ENCODE measurements at regions not wholly inside any gene's neighbourhood (a gene's known extent, or its start where the extent isn't known, plus 50 kb on each side); places are given as distances from the start of the nearest gene placed in this dataset.

- no peaks in the 10 kb centered on the region for H3K9me3 ChIP-seq (ENCODE audit: control insufficient read depth, insufficient read depth, low read length)
- no peak overlapping the region for H3K27ac ChIP-seq (ENCODE audit: low read depth, low read length)
- no peak overlapping the region for H3K4me3 ChIP-seq (ENCODE audit: low read length)
- H3K4me1 ChIP-seq (ENCODE audit: control insufficient read depth, low read length) = no peaks in the 10 kb centered on the region
- H4K20me1 ChIP-seq (ENCODE audit: control insufficient read depth, insufficient read depth, low read depth, low read length) = no peaks in the 10 kb centered on the region
- no peak for TF ChIP-seq CTCF (IDR thresholded peaks at IDR 0.05; ENCODE audit: low read depth, low read length, poor library complexity, severe bottlenecking)
- TF ChIP-seq EZH2phosphoT487 (IDR thresholded peaks at IDR 0.05; ENCODE audit: borderline replicate concordance, low read length) = no peak
- no peaks in the 10 kb centered on the region for H3F3A ChIP-seq (ENCODE audit: control insufficient read depth, insufficient read depth)
- no peaks in the 10 kb centered on the region for H3K79me2 ChIP-seq (ENCODE audit: control insufficient read depth, low read length)
- H3K27me3 ChIP-seq (ENCODE audit: control insufficient read depth, low read length) = no peaks in the 10 kb centered on the region
- no peaks in the 10 kb centered on the region for H3K36me3 ChIP-seq (ENCODE audit: control insufficient read depth, low read length)
- H3K4me2 ChIP-seq (ENCODE audit: low read length) = no peak overlapping the region
- H3K9me2 ChIP-seq (replicated peaks; ENCODE audit: control insufficient read depth, low read length) = no peaks in the 10 kb centered on the region
Observed at GRCh38 chr6:25122001-25122400, 157.2 kb upstream of the CARMIL1 start.

GRCh38 chr6:25122622-25123237 lies 156.4 kb upstream of the CARMIL1 start:
- Histone ChIP-seq H3K9me2 (replicated peaks; ENCODE audit: control insufficient read depth, low read length) (no peaks in the 10 kb centered on the region), H3K79me2 (ENCODE audit: control insufficient read depth, low read length) (no peaks in the 10 kb centered on the region), H3K4me3 (ENCODE audit: low read length) (no peak overlapping the region)

GRCh38 chr6:25124216-25124715 lies 154.9 kb upstream of the CARMIL1 start:
- Histone ChIP-seq H4K20me1 (ENCODE audit: control insufficient read depth, insufficient read depth, low read depth, low read length) (no peaks in the 10 kb centered on the region), H3K9me2 (replicated peaks; ENCODE audit: control insufficient read depth, low read length) (no peaks in the 10 kb centered on the region), H3K27me3 (ENCODE audit: control insufficient read depth, low read length) (no peaks in the 10 kb centered on the region), H3K79me2 (ENCODE audit: control insufficient read depth, low read length) (no peaks in the 10 kb centered on the region), H3K36me3 (ENCODE audit: control insufficient read depth, low read length) (no peaks in the 10 kb centered on the region), H3K27ac (ENCODE audit: low read depth, low read length) (no peak overlapping the region), H3K4me2 (ENCODE audit: low read length) (no peak overlapping the region), H3K4me3 (ENCODE audit: low read length) (no peak overlapping the region), H3K9me3 (ENCODE audit: control insufficient read depth, insufficient read depth, low read length) (no peaks in the 10 kb centered on the region), H3K4me1 (ENCODE audit: control insufficient read depth, low read length) (no peaks in the 10 kb centered on the region), H3F3A (ENCODE audit: control insufficient read depth, insufficient read depth) (no peaks in the 10 kb centered on the region)
- no peak for TF ChIP-seq EZH2phosphoT487 (IDR thresholded peaks at IDR 0.05; ENCODE audit: borderline replicate concordance, low read length)
- no peak for TF ChIP-seq CTCF (IDR thresholded peaks at IDR 0.05; ENCODE audit: low read depth, low read length, poor library complexity, severe bottlenecking)

More at GRCh38 chr6:25122622-25123237, 156.4 kb upstream of the CARMIL1 start:
- H4K20me1 ChIP-seq (ENCODE audit: control insufficient read depth, insufficient read depth, low read depth, low read length) = no peaks in the 10 kb centered on the region
- no peak overlapping the region for H3K4me2 ChIP-seq (ENCODE audit: low read length)
- TF ChIP-seq CTCF (IDR thresholded peaks at IDR 0.05; ENCODE audit: low read depth, low read length, poor library complexity, severe bottlenecking) = no peak
- no peak overlapping the region for H3K27ac ChIP-seq (ENCODE audit: low read depth, low read length)
- H3K36me3 ChIP-seq (ENCODE audit: control insufficient read depth, low read length) = no peaks in the 10 kb centered on the region
- H3K27me3 ChIP-seq (ENCODE audit: control insufficient read depth, low read length) = no peaks in the 10 kb centered on the region
- H3K4me1 ChIP-seq (ENCODE audit: control insufficient read depth, low read length) = no peaks in the 10 kb centered on the region
- no peaks in the 10 kb centered on the region for H3K9me3 ChIP-seq (ENCODE audit: control insufficient read depth, insufficient read depth, low read length)
- no peaks in the 10 kb centered on the region for H3F3A ChIP-seq (ENCODE audit: control insufficient read depth, insufficient read depth)

All from DOHH2 (cell line).